ENCODE measurements at regions not wholly inside any gene's neighbourhood (a gene's known extent, or its start where the extent isn't known, plus 50 kb on each side); places are given as distances from the start of the nearest gene placed in this dataset.

GRCh38 chr1:34356853-34357252, 180.1 kb downstream of the C1orf94 start:
- Histone ChIP-seq H3K4me1 (ENCODE audit: insufficient read depth) (no peaks in the 10 kb centered on the region), H3K79me2 (ENCODE audit: insufficient read depth) (no peaks in the 10 kb centered on the region), H3K27me3 (replicated peaks; ENCODE audit: insufficient read depth) (peaks cover 54% of the 10 kb centered on the region), H2AFZ (no peak overlapping the region), H3K27ac (no peak overlapping the region), H3K9me3 (ENCODE audit: low read depth) (no peaks in the 10 kb centered on the region), H3K36me3 (ENCODE audit: low read depth) (no peaks in the 10 kb centered on the region), H3K4me2 (ENCODE audit: unreplicated experiment) (no peak overlapping the region), H3K4me3 (no peak overlapping the region), H3F3A (ENCODE audit: insufficient read depth) (no peaks in the 10 kb centered on the region), H3K9ac (no peak overlapping the region), H4K20me1 (ENCODE audit: insufficient read depth) (no peaks in the 10 kb centered on the region), H3K9me2 (ENCODE audit: insufficient read depth) (no peaks in the 10 kb centered on the region)
- in situ Hi-C loops (cut with MboI) = no loop called here
- WGBS, 2 experiments (ENCODE audit: low coverage in 1 of 2, low lambda C conversion rate in 2 of 2, missing lambda C conversion rate in 2 of 2) = 47 to 68% methylated on average over 4 of the region's 4 CpGs
- TF ChIP-seq EZH2phosphoT487 (IDR thresholded peaks at IDR 0.05; ENCODE audit: insufficient read depth, low read depth) (no peak), EZH2 (IDR thresholded peaks at IDR 0.05; ENCODE audit: insufficient read depth, poor library complexity, severe bottlenecking) (no peak)
- DNase-seq = no peak

DNA sequence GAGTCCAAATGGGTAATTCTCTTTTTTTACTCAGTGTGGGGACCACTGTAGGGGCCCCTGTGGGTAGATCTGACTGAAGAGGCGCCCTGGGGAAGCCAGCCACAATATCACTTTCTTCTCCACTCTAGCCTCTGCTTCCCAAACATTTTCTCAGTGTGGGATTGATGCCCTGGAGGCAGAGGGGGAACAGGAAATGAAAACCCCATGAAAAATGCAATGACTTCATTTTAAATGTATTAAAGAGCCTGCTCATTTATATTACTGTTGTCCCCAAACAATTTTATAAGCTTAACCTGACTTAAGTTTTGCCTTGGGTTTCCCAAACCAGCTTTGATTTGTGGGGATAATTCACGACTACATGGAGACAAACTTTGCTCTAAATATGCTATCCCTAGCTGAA, 181.9 kb downstream of the C1orf94 start:
- H3F3A ChIP-seq (ENCODE audit: insufficient read depth) = no peaks in the 10 kb centered on the region
- no peaks in the 10 kb centered on the region for H3K4me1 ChIP-seq (ENCODE audit: insufficient read depth)
- no peak overlapping the region for H2AFZ ChIP-seq
- no peak for DNase-seq
- TF ChIP-seq EZH2phosphoT487 (IDR thresholded peaks at IDR 0.05; ENCODE audit: insufficient read depth, low read depth) = no peak
- TF ChIP-seq EZH2 (IDR thresholded peaks at IDR 0.05; ENCODE audit: insufficient read depth, poor library complexity, severe bottlenecking) = no peak
- no peaks in the 10 kb centered on the region for H3K79me2 ChIP-seq (ENCODE audit: insufficient read depth)
- H3K9me2 ChIP-seq (ENCODE audit: insufficient read depth) = no peaks in the 10 kb centered on the region
- in situ Hi-C loops (cut with MboI) = no loop called here
- WGBS, 2 experiments (ENCODE audit: low coverage in 1 of 2, low lambda C conversion rate in 2 of 2, missing lambda C conversion rate in 2 of 2) = 4 to 12% methylated on average over 2 of the region's 2 CpGs
- H3K27me3 ChIP-seq (replicated peaks; ENCODE audit: insufficient read depth) = peaks cover 56% of the 10 kb centered on the region
- no peak overlapping the region for H3K4me3 ChIP-seq
- H3K36me3 ChIP-seq (ENCODE audit: low read depth) = no peaks in the 10 kb centered on the region
- H3K9me3 ChIP-seq (ENCODE audit: low read depth) = no peaks in the 10 kb centered on the region
- no peaks in the 10 kb centered on the region for H4K20me1 ChIP-seq (ENCODE audit: insufficient read depth)
- H3K27ac ChIP-seq = no peak overlapping the region
- H3K9ac ChIP-seq = no peak overlapping the region
- H3K4me2 ChIP-seq (ENCODE audit: unreplicated experiment) = no peak overlapping the region

GRCh38 chr1:34359411-34359810, 182.7 kb downstream of the C1orf94 start:
- Histone ChIP-seq H3K9ac (no peak overlapping the region), H3F3A (ENCODE audit: insufficient read depth) (no peaks in the 10 kb centered on the region), H3K9me2 (ENCODE audit: insufficient read depth) (no peaks in the 10 kb centered on the region), H3K4me3 (no peak overlapping the region), H4K20me1 (ENCODE audit: insufficient read depth) (no peaks in the 10 kb centered on the region), H3K9me3 (ENCODE audit: low read depth) (no peaks in the 10 kb centered on the region), H3K27ac (no peak overlapping the region), H3K79me2 (ENCODE audit: insufficient read depth) (no peaks in the 10 kb centered on the region), H2AFZ (no peak overlapping the region), H3K4me2 (ENCODE audit: unreplicated experiment) (no peak overlapping the region), H3K4me1 (ENCODE audit: insufficient read depth) (no peaks in the 10 kb centered on the region), H3K36me3 (ENCODE audit: low read depth) (no peaks in the 10 kb centered on the region), H3K27me3 (replicated peaks; ENCODE audit: insufficient read depth) (peaks cover 49% of the 10 kb centered on the region)
- 62 to 66% methylated on average over 4 of the region's 4 CpGs for WGBS, 2 experiments (ENCODE audit: low coverage in 1 of 2, low lambda C conversion rate in 2 of 2, missing lambda C conversion rate in 2 of 2)
- DNase-seq = no peak
- in situ Hi-C loops (cut with MboI) = no loop called here
- TF ChIP-seq EZH2 (IDR thresholded peaks at IDR 0.05; ENCODE audit: insufficient read depth, poor library complexity, severe bottlenecking) (no peak), EZH2phosphoT487 (IDR thresholded peaks at IDR 0.05; ENCODE audit: insufficient read depth, low read depth) (no peak)

DNA sequence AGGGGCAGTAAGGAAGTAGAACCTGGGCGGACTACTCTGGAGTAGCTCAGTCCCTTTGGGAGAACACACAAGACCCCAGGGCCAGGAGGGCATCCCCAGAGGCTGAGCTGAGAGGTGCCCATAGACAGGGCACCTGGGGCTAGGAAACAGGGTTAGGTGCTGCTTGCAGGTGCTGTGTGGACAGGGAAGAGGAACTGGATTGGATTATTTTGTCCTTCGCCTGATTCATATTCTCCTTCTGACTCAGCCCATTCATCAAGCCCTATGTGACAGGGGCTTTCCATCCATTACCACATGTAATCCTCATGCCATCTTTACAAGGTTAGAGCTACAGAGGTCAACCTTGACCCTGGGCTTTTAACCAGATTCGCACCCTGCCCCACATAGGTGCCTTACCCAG, 183.9 kb downstream of the C1orf94 start:
- no peak for DNase-seq
- no peak overlapping the region for H3K9ac ChIP-seq
- 54 to 59% methylated on average over 3 of the region's 3 CpGs for WGBS, 2 experiments (ENCODE audit: low coverage in 1 of 2, low lambda C conversion rate in 2 of 2, missing lambda C conversion rate in 2 of 2)

GRCh38 chr1:34361121-34361520, 184.4 kb downstream of the C1orf94 start:
- no peaks in the 10 kb centered on the region for H4K20me1 ChIP-seq (ENCODE audit: insufficient read depth)
- H3K9me2 ChIP-seq (ENCODE audit: insufficient read depth) = no peaks in the 10 kb centered on the region
- in situ Hi-C loops (cut with MboI) = no loop called here
- H3K27me3 ChIP-seq (replicated peaks; ENCODE audit: insufficient read depth) = peaks cover 45% of the 10 kb centered on the region
- H2AFZ ChIP-seq = no peak overlapping the region
- TF ChIP-seq EZH2phosphoT487 (IDR thresholded peaks at IDR 0.05; ENCODE audit: insufficient read depth, low read depth) = no peak
- TF ChIP-seq EZH2 (IDR thresholded peaks at IDR 0.05; ENCODE audit: insufficient read depth, poor library complexity, severe bottlenecking) = no peak
- no peak overlapping the region for H3K4me2 ChIP-seq (ENCODE audit: unreplicated experiment)
- H3K27ac ChIP-seq = no peak overlapping the region
- H3K9ac ChIP-seq = no peak overlapping the region
- no peak overlapping the region for H3K4me3 ChIP-seq
- H3K4me1 ChIP-seq (ENCODE audit: insufficient read depth) = no peaks in the 10 kb centered on the region
- DNase-seq = no peak
- no peaks in the 10 kb centered on the region for H3K9me3 ChIP-seq (ENCODE audit: low read depth)
- WGBS, 2 experiments (ENCODE audit: low coverage in 1 of 2, low lambda C conversion rate in 2 of 2, missing lambda C conversion rate in 2 of 2) = 3 to 5% methylated on average over 3 of the region's 3 CpGs
- no peaks in the 10 kb centered on the region for H3F3A ChIP-seq (ENCODE audit: insufficient read depth)
- no peaks in the 10 kb centered on the region for H3K79me2 ChIP-seq (ENCODE audit: insufficient read depth)
- no peaks in the 10 kb centered on the region for H3K36me3 ChIP-seq (ENCODE audit: low read depth)

More for the DNA sequence above, 183.9 kb downstream of the C1orf94 start:
- Histone ChIP-seq H3K4me2 (ENCODE audit: unreplicated experiment) (no peak overlapping the region), H3K4me1 (ENCODE audit: insufficient read depth) (no peaks in the 10 kb centered on the region), H3K4me3 (no peak overlapping the region), H3F3A (ENCODE audit: insufficient read depth) (no peaks in the 10 kb centered on the region), H3K9me2 (ENCODE audit: insufficient read depth) (no peaks in the 10 kb centered on the region), H4K20me1 (ENCODE audit: insufficient read depth) (no peaks in the 10 kb centered on the region), H3K27me3 (replicated peaks; ENCODE audit: insufficient read depth) (peaks cover 45% of the 10 kb centered on the region), H3K27ac (no peak overlapping the region), H3K36me3 (ENCODE audit: low read depth) (no peaks in the 10 kb centered on the region), H3K79me2 (ENCODE audit: insufficient read depth) (no peaks in the 10 kb centered on the region), H3K9me3 (ENCODE audit: low read depth) (no peaks in the 10 kb centered on the region), H2AFZ (no peak overlapping the region)
- in situ Hi-C loops (cut with MboI) = no loop called here
- no peak for TF ChIP-seq EZH2phosphoT487 (IDR thresholded peaks at IDR 0.05; ENCODE audit: insufficient read depth, low read depth)
- no peak for TF ChIP-seq EZH2 (IDR thresholded peaks at IDR 0.05; ENCODE audit: insufficient read depth, poor library complexity, severe bottlenecking)
